B cell (primary cell): ENCODE measurements at regions not wholly inside any gene's neighbourhood (a gene's known extent, or its start where the extent isn't known, plus 50 kb on each side); places are given as distances from the start of the nearest gene placed in this dataset.

Source experiments
- EZH2 ChIP-seq: IDR thresholded peaks from 2 replicates; pipeline ENCODE4 v1.6.1; 2012; ENCODE audit warnings: borderline replicate concordance, low read depth, mild to moderate bottlenecking, moderate library complexity, low read length; ENCODE audit not compliant: insufficient read depth, poor library complexity, severe bottlenecking
- TF ChIP-seq, protein P1 (sequence below): fragments of 200-600 bp; IDR thresholded peaks from one replicate; pipeline ENCODE4 v1.8.0; 2022; ENCODE audit warnings: antibody characterized with exemption, mild to moderate bottlenecking

DNA sequence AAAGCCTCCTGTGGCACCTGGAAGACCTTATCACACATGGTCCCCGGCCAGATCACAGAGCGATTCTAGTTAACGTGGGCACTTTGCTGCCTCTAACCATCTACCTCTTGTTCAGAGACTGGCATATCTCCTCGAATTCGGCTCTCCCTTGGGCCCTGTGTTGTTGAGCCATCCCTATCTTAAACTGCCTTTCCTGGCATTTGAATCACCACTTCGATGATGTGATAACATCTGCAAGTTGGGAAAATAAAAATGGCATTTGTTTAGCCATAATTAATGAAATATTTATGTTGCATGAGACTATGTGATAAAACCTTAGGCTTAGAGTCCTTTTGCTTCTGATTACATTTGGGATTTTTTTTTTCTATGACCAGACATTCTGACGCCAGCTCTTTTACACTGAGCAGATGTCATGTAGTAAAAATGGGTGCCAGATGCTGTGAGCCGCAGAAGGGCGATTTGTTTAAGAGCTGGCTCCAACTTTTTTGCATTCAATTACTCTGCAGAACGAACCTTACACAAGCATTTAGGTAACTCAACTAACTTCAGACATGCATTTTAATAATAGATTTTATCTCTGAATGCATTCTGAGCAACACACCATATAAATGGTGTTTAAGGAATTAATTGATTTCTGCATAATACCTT, 58.5 kb upstream of the PARVA start:
- TF ChIP-seq, protein P1, sequence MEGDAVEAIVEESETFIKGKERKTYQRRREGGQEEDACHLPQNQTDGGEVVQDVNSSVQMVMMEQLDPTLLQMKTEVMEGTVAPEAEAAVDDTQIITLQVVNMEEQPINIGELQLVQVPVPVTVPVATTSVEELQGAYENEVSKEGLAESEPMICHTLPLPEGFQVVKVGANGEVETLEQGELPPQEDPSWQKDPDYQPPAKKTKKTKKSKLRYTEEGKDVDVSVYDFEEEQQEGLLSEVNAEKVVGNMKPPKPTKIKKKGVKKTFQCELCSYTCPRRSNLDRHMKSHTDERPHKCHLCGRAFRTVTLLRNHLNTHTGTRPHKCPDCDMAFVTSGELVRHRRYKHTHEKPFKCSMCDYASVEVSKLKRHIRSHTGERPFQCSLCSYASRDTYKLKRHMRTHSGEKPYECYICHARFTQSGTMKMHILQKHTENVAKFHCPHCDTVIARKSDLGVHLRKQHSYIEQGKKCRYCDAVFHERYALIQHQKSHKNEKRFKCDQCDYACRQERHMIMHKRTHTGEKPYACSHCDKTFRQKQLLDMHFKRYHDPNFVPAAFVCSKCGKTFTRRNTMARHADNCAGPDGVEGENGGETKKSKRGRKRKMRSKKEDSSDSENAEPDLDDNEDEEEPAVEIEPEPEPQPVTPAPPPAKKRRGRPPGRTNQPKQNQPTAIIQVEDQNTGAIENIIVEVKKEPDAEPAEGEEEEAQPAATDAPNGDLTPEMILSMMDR = no peak
- TF ChIP-seq EZH2 = no peak
